Heart left ventricle (tissue), 13 donors: ENCODE measurements at regions not wholly inside any gene's neighbourhood (a gene's known extent, or its start where the extent isn't known, plus 50 kb on each side); places are given as distances from the start of the nearest gene placed in this dataset.

Experiments
- POLR2A ChIP-seq, 2 donors: fragments of 450-650 bp; IDR thresholded peaks; one replicate each; pipeline ENCODE4 v1.6.1; 2017; ENCODE audit warnings: antibody characterized with exemption in 2 of 2, mild to moderate bottlenecking in 2 of 2, moderate library complexity in 2 of 2
- TF ChIP-seq, protein P1 (sequence below), 12 donors: fragments of 200-600 bp; sonication (generic) in 4 of 12; IDR thresholded peaks; one replicate each; pipeline versions ENCODE4 v1.5.0 to v1.8.0; 2018 to 2022; ENCODE audit warnings: antibody characterized with exemption in 12 of 12, mild to moderate bottlenecking in 5 of 12
- donor health status: ischemic (EF 13 %, LVEDD 7.1; RV severe dilation, severe dysfunction).
- donor health status: DM: no; HTN: yes; CAD: no.
- donor health status: DM: no; HTN: no; CAD: no.
- donor health status: ischemic (EF 25% LVEDD 6.9; RV normal size, moderate dysfunction).
- donor health status: ischemic (EF 25% LVEDD 5.7; RV mildly dilated, moderate dysfunction).
- donor health status: ischemic (EF 35%, LVEDD 5.7; RV mildly dilated, moderate dysfunction).
- donor health status: nonischemic (EF 11% LVEDD 7.7; RV severe dilation, severe dysfunction).
- donor health status: DM: yes; HTN: yes; CAD: no.
- donor health status: PGD.
- donor health status: ischemic (EF 29% LVEDD 5.4; RV normal size, mild dysfunction).
- donor health status: nonischemic (EF 23%, LVEDD 6.1; RV moderate dilation, normal function).

- TF ChIP-seq, protein P1, sequence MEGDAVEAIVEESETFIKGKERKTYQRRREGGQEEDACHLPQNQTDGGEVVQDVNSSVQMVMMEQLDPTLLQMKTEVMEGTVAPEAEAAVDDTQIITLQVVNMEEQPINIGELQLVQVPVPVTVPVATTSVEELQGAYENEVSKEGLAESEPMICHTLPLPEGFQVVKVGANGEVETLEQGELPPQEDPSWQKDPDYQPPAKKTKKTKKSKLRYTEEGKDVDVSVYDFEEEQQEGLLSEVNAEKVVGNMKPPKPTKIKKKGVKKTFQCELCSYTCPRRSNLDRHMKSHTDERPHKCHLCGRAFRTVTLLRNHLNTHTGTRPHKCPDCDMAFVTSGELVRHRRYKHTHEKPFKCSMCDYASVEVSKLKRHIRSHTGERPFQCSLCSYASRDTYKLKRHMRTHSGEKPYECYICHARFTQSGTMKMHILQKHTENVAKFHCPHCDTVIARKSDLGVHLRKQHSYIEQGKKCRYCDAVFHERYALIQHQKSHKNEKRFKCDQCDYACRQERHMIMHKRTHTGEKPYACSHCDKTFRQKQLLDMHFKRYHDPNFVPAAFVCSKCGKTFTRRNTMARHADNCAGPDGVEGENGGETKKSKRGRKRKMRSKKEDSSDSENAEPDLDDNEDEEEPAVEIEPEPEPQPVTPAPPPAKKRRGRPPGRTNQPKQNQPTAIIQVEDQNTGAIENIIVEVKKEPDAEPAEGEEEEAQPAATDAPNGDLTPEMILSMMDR (IDR thresholded peaks at IDR 0.05), result no peak
- TF ChIP-seq POLR2A (IDR thresholded peaks at IDR 0.05), result no peak
Measured at GRCh38 chr16:51402298-51402697, 251.2 kb upstream of the SALL1 start.
